GM18868 (cell line): ENCODE measurements at regions not wholly inside any gene's neighbourhood (a gene's known extent, or its start where the extent isn't known, plus 50 kb on each side); places are given as distances from the start of the nearest gene placed in this dataset.
"Not testable (repeated sequence)": the region's sequence is repeated elsewhere in the genome, so short reads cannot be mapped to it uniquely, and the experiment has no call there.

Source experiments
- ATAC-seq: cut with Tn5 transposase; IDR thresholded peaks from one replicate; pipeline ENCODE4 v1.9.1; 2021; ENCODE audit warnings: mild to moderate bottlenecking, moderate library complexity; ENCODE audit not compliant: unreplicated experiment

DNA sequence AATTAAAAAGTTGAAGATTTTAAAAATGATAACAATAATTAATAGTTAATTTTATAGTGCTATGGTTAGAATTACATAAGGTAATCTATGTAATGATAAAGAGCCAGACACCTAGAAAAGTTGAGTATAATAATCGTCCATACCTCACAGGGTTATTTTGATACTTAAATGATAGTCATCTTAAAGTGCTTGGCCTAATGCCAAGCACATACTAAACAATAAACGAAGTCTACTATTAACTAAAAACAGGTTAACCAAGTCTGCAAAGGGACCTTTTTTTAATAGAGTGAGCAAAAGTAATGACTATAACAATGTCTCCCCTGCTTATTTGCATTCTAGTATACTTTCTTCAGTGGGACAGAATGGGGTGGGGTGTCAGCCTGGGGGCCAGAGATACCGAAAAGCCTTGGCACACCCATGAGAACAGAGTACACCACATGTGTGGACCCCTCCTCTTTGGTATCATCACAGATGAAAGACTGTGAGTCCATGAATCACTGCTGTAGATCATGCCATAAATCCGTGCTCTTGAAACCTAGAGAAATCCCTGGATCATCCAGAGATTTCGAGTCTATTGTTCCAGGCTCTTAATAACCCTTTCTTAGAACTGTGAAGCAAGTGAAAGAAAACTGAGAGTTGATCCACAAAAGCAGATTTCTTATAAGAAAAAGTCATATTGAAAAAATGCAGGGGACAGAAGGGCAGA is 249.5 kb downstream of the PRELID2 start:
- ATAC-seq = no peak

GRCh38 chr5:145579301-145579700 is 255.8 kb downstream of the PRELID2 start:
- ATAC-seq = no peak

DNA sequence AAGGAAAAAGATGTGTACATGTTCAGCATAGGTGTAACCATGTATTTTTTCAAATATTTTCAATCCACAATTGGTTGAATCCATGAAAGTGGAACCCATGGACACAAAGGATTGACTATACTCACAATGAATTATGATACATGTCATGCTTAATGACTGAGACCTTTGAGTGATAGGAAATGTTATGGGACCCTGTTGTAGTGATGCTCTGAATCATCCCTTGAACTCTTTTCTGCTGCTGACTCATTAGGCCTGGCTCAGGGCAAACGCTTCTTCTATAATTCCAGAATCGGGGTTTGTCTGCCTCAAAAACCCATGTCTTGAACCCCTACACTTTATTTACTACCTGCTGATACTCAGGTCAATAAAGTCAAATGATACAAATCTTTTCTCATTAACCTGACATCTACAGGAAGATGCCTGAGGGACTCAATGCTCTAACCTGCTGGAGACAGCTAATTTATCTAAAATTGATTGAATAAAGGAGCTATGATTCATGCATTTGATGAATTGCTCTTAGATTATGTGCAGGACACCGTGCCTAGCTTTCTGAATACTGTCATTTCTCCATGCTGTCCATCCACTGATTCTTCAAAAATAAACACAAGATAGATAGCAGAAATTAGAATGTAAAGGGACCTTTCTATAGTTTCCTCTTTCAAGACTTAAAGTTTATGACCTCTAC is 260.1 kb downstream of the PRELID2 start:
- no peak for ATAC-seq

- no peak for ATAC-seq
Measured at GRCh38 chr5:145568581-145568980, 266.6 kb downstream of the PRELID2 start.

GRCh38 chr5:145562931-145563330 is 272.2 kb downstream of the PRELID2 start:
- no peak for ATAC-seq

DNA sequence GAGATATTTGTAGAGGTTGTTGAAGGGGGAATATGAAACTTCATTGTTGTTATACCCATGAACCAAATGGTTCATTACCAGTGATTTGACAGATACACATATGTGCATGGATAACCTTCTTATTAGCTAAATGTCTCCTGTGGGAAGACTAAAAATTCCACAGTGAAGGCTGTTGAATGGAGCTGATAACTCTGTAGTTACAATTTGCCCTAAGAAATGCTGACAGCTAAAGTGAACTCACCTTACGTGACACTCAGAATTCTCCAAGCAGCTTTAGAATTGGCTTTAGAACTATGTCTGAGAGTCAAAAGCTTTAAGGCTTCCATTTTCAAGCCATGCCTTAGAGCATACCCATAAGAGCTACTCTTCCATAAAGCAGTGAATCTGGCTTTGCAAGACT is 276.9 kb downstream of the PRELID2 start:
- no peak for ATAC-seq

GRCh38 chr5:145557345-145557744 is 277.8 kb downstream of the PRELID2 start:
- no peak for ATAC-seq

DNA sequence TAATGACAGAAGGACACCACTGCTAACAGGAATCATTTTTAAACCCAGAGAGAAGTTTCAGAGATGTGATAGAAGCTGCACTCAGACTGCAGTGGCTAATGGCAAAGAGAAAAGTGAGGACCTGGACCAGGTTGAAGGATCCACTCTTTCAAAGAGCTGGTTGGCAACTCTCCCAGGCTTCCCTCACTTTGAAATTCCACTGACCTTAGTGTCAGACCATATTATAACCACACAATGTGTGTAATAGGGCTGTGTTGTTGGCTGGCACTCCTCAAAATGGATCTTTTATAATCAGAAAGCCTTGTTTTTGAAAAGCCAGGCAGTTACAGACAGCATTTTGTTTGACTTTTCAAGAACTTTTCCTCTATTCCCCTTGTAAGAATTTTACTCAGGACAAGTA is 280.7 kb downstream of the PRELID2 start:
- ATAC-seq = no peak

- ATAC-seq = no peak
Measured at GRCh38 chr5:145553177-145553576, 282.0 kb downstream of the PRELID2 start.

DNA sequence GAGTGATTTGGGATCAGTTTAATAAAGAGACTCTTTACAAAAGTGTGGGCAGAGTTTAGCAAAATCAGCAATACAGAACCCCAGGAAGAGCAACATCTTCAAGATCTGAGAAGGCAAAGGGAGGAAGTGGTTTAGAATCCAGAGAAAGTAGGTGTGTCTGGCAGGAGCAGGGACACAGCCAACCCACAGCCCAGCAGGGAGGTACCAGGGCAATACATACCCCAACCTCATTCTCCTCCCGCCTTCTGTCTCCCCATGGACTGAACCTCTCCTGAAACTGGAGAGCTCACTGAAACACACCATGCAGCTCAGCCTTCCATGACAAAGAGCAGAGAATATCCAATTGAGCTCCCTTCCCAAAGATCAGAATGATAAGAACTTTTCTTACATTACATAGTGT is 283.4 kb downstream of the PRELID2 start:
- no peak for ATAC-seq

GRCh38 chr5:145548097-145548496 is 287.0 kb downstream of the PRELID2 start:
- ATAC-seq = no peak

- no peak for ATAC-seq
Measured at GRCh38 chr5:145544401-145544800, 290.7 kb downstream of the PRELID2 start.

DNA sequence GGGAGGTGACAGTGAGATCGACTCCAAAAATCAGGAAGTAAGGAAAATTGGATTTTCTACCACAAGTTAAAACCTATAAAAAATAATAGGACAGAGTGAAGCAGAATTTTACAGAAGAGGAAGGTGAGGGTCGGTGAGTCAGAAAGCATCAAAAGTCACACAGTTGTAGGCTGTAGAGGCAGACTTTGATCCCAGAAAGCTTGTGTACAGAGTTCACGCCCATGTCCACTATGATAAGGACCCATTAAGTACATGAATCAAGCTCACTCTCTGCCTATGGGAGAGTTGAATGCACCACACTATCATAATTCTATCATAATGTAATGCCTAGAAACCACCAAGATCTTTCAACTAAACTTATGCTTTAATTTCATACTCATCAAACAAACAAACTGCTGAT is 291.2 kb downstream of the PRELID2 start:
- ATAC-seq = no peak

DNA sequence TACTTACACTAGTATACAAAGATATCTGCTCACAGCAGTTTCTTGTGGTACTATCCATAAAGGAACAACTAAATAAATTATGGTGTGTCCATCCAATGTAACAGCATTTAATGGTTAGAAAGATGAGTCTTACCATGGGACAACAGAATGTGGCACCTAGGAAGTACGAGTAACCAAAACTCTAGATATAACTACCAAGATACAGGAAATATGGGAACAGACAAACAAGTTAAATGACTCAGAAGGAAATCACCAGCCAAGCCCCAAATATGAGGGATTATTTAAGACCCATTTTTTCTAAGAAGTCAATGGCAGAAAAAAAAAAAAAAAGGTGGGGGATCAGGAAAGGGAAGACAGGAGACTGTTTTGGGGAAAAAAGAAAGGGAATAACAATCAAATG is 294.8 kb downstream of the PRELID2 start:
- ATAC-seq = no peak

DNA sequence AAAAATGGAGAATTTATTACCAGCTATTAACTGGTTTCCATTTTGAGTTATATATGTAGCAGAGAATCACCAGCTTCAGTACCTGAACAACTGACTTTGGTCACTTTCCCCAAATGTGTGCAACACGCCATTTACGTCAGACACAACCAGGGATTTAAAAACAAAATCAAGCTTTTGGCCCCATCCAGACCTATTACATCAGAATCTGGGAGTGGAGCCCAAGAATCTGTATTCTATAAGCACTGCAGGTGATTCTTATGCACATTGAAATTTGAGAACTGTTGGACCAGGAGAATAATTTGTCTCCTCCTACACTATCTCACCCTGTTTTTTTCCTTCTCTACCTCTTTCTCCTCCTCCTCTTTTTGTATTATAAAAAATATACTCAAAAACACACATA is 295.9 kb downstream of the PRELID2 start:
- ATAC-seq = no peak

- ATAC-seq = no peak
Measured at GRCh38 chr5:145536133-145536532, 299.0 kb downstream of the PRELID2 start.

DNA sequence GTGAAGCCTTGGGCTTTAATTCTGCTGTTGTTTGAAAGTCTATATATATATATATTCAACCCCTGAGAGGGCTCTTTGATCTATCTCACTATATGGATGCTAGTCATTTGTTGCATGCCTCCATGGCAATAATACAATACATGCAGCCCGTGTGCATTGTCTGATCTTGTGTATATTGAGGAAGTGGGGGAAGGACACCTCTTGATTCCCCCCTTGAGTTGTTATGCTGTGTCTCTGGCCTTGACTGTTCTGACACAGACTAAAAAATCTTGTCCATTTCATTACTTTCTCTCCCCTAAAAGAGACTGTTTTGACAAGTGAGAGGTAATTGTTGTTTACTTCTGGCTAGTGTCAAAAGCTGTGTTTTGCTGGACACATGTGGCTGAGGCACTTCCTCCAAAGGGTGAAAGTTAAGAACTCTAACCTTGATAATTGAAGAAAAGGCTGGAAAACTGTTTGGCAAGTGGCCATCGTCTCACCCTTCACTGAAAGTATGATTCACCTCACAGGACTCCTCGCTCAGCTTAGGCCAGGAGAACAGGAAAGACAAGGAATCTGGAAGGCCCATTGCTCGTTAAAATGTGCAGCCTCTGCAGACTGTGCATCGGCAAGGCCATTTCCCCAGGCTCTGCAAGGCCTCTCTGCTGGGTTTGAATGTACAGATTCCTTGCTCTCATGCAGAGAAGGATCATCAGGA is 304.0 kb downstream of the PRELID2 start:
- ATAC-seq = no peak

GRCh38 chr5:145521523-145521922 is 313.6 kb downstream of the PRELID2 start:
- ATAC-seq = no peak

- ATAC-seq = no peak
Measured at GRCh38 chr5:145521066-145521465, 314.1 kb downstream of the PRELID2 start.

DNA sequence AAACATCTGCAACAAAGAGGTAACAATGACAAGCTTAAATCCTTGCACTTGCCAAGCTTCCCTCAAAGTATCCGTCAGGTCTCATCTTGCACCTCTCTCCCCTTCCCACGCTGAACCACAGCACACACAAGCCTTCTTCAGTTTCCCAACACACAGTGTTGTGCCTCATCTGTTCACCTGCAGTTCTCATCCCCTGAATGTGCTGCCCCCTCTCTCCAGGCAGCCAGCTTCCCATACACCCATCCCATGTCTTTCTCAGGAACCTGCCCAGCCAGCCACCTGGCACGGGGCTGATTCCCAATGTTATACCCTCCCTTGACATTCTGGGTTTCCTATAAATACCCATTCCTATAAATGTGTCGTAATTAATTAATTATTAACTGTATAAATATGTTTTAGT is 314.8 kb downstream of the PRELID2 start:
- no peak for ATAC-seq

DNA sequence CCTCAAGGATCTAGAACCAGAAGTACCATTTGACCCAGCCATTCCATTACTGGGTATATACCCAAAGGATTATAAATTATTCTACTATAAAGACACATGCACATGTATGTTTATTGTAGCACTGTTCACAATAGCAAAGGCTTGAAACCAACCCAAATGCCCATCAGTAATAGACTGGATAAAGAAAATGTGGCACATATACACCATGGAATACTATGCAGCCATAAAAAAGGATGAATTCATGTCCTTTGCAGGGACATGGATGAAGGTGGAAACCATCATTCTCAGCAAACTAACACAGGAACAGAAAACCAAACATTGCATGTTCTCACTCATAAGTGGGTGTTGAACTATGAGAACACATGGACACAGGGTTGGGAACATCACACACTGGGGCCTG is 317.6 kb downstream of the PRELID2 start:
- not testable (repeated sequence) for ATAC-seq

GRCh38 chr5:145511351-145511750 is 323.8 kb downstream of the PRELID2 start:
- ATAC-seq = no peak
